Amygdala (tissue), 56 donors: ENCODE measurements at regions not wholly inside any gene's neighbourhood (a gene's known extent, or its start where the extent isn't known, plus 50 kb on each side); places are given as distances from the start of the nearest gene placed in this dataset.
A peak's percentile ranks its signal among the peaks of the same experiment; 100 is the strongest.
"Not testable (repeated sequence)": the region's sequence is repeated elsewhere in the genome, so short reads cannot be mapped to it uniquely, and the experiment has no call there.

Experiments used
- DNase-seq, 56 donors: peaks; one replicate each; lab custom pipeline; 2025; lab: John Stamatoyannopoulos, UW

- no peak for DNase-seq
These were observed 55.2 kb downstream of the RPL22L1 start for GRCh38 chr3:170814822-170815221.

- DNase-seq, result no peak
These were observed 56.7 kb downstream of the RPL22L1 start for GRCh38 chr3:170813266-170813665.

GRCh38 chr3:170811928-170812591 is 57.9 kb downstream of the RPL22L1 start:
- DNase-seq, result peak in 47 of 56 donors; percentile 3 to 85 (median 40)

GRCh38 chr3:170811515-170811914 is 58.5 kb downstream of the RPL22L1 start:
- no peak for DNase-seq

- no peak for DNase-seq
These were observed 60.0 kb downstream of the RPL22L1 start for GRCh38 chr3:170809975-170810357.

GRCh38 chr3:170809007-170809974 is 60.7 kb downstream of the RPL22L1 start:
- DNase-seq, result peak in 44 of 56 donors; percentile 2 to 72 (median 26)

- DNase-seq, result no peak
These were observed 62.0 kb downstream of the RPL22L1 start for GRCh38 chr3:170808041-170808440.

GRCh38 chr3:170806676-170807075 is 63.3 kb downstream of the RPL22L1 start:
- no peak for DNase-seq

GRCh38 chr3:170806141-170806540 is 63.9 kb downstream of the RPL22L1 start:
- no peak for DNase-seq

GRCh38 chr3:170805296-170805695 is 64.7 kb downstream of the RPL22L1 start:
- DNase-seq, result not testable (repeated sequence)

GRCh38 chr3:170804634-170805033 is 65.4 kb downstream of the RPL22L1 start:
- DNase-seq, result not testable (repeated sequence)

GRCh38 chr3:170804078-170804477 is 65.9 kb downstream of the RPL22L1 start:
- DNase-seq, result no peak

- peak in 1 of 56 donors; percentile 14 for DNase-seq
These were observed 67.5 kb downstream of the RPL22L1 start for GRCh38 chr3:170802164-170803151.

- no peak for DNase-seq
These were observed 68.4 kb downstream of the RPL22L1 start for GRCh38 chr3:170801597-170801996.

- DNase-seq, result not testable (repeated sequence)
These were observed 69.7 kb downstream of the RPL22L1 start for GRCh38 chr3:170800275-170800674.

GRCh38 chr3:170799009-170799408 is 71.0 kb downstream of the RPL22L1 start:
- no peak for DNase-seq

- DNase-seq, result no peak
These were observed 72.3 kb downstream of the RPL22L1 start for GRCh38 chr3:170797685-170798084.

- DNase-seq, result no peak
These were observed 77.5 kb downstream of the RPL22L1 start for GRCh38 chr3:170792471-170792870.

- DNase-seq, result no peak
These were observed 79.3 kb downstream of the RPL22L1 start for GRCh38 chr3:170790647-170791046.

- DNase-seq, result no peak
These were observed 82.5 kb downstream of the RPL22L1 start for GRCh38 chr3:170787464-170787863.
